NCI-H345 treated with DMSO at 0.1 percent for 48 hours (cell line): ENCODE measurements at regions not wholly inside any gene's neighbourhood (a gene's known extent, or its start where the extent isn't known, plus 50 kb on each side); places are given as distances from the start of the nearest gene placed in this dataset.

ENCODE experiments used
- DNase-seq: peaks from one replicate; lab custom pipeline; 2025; ENCODE audit not compliant: unreplicated experiment; lab: John Stamatoyannopoulos, UW

GRCh38 chr1:219477861-219478260 is 135.0 kb downstream of the ZC3H11B start:
- no peak for DNase-seq

GRCh38 chr1:219476716-219477115 is 136.2 kb downstream of the ZC3H11B start:
- DNase-seq = no peak

- DNase-seq = no peak
These were observed 136.8 kb downstream of the ZC3H11B start for GRCh38 chr1:219476116-219476515.

- DNase-seq = no peak
These were observed 140.3 kb downstream of the ZC3H11B start for GRCh38 chr1:219472596-219472995.

GRCh38 chr1:219467524-219467923 is 145.4 kb downstream of the ZC3H11B start:
- DNase-seq = no peak

GRCh38 chr1:219466766-219467165 is 146.1 kb downstream of the ZC3H11B start:
- no peak for DNase-seq

- DNase-seq = no peak
These were observed 147.5 kb downstream of the ZC3H11B start for GRCh38 chr1:219465212-219466093.

GRCh38 chr1:219463636-219464035 is 149.3 kb downstream of the ZC3H11B start:
- DNase-seq = no peak

GRCh38 chr1:219461981-219462400 is 150.9 kb downstream of the ZC3H11B start:
- DNase-seq = no peak

GRCh38 chr1:219460896-219461815 is 151.7 kb downstream of the ZC3H11B start:
- DNase-seq = no peak

- DNase-seq = no peak
These were observed 152.6 kb downstream of the ZC3H11B start for GRCh38 chr1:219460081-219460895.

GRCh38 chr1:219459351-219460080 is 153.4 kb downstream of the ZC3H11B start:
- no peak for DNase-seq

- no peak for DNase-seq
These were observed 166.6 kb downstream of the ZC3H11B start for GRCh38 chr1:219446288-219446687.

GRCh38 chr1:219445864-219446263 is 167.0 kb downstream of the ZC3H11B start:
- no peak for DNase-seq

- DNase-seq = no peak
These were observed 168.4 kb downstream of the ZC3H11B start for GRCh38 chr1:219444474-219444873.

GRCh38 chr1:219443763-219444162 is 169.1 kb downstream of the ZC3H11B start:
- no peak for DNase-seq

- DNase-seq = no peak
These were observed 170.3 kb downstream of the ZC3H11B start for GRCh38 chr1:219442611-219443061.

GRCh38 chr1:219441884-219442283 is 171.0 kb downstream of the ZC3H11B start:
- no peak for DNase-seq

- no peak for DNase-seq
These were observed 173.5 kb downstream of the ZC3H11B start for GRCh38 chr1:219439376-219439775.

GRCh38 chr1:219438386-219438785 is 174.5 kb downstream of the ZC3H11B start:
- DNase-seq = no peak
